Fibroblast of lung (primary cell): ENCODE measurements at regions not wholly inside any gene's neighbourhood (a gene's known extent, or its start where the extent isn't known, plus 50 kb on each side); places are given as distances from the start of the nearest gene placed in this dataset.

Experiments used
- DNase-seq, 2 donors: peaks; one replicate each; pipeline versions ENCODE4 v3.0.0 to v3.0.0-alpha.2; 2010; ENCODE audit warnings: low read depth in 2 of 2
- H2AFZ ChIP-seq: 2 replicates; pipeline ENCODE4 v1.5.1; 2012; ENCODE audit warnings: low read length, control low read depth, inconsistent platforms
- H3K27ac ChIP-seq: 2 replicates; pipeline ENCODE4 v1.5.1; 2011; ENCODE audit warnings: low read length, control low read depth; ENCODE audit not compliant: insufficient read depth
- H3K27me3 ChIP-seq: 2 replicates; pipeline ENCODE4 v1.5.1; 2011; ENCODE audit warnings: mild to moderate bottlenecking, low read length; ENCODE audit not compliant: control insufficient read depth, insufficient read depth
- H3K36me3 ChIP-seq: 2 replicates; pipeline ENCODE4 v1.5.1; 2011; ENCODE audit warnings: low read length; ENCODE audit not compliant: control insufficient read depth, insufficient read depth
- H3K4me1 ChIP-seq: 2 replicates; pipeline ENCODE4 v1.5.1; 2011; ENCODE audit warnings: low read length; ENCODE audit not compliant: control insufficient read depth, insufficient read depth; ENCODE audit errors: extremely low read depth
- H3K4me2 ChIP-seq: 2 replicates; pipeline ENCODE4 v1.5.1; 2011; ENCODE audit warnings: low read length, control low read depth; ENCODE audit not compliant: insufficient read depth; ENCODE audit errors: extremely low read depth
- H3K4me3 ChIP-seq, 4 experiments: fragments of 200-600 bp in 1 of 4; sonication (generic) in 1 of 4; replicated peaks in 1 of 4; 2 replicates each; pipeline ENCODE4 v1.5.1; 2011 to 2016; ENCODE audit warnings: low read length in 4 of 4, low read depth in 3 of 4, mild to moderate bottlenecking in 3 of 4, control low read depth in 2 of 4, inconsistent platforms in 1 of 4, mixed read lengths in 1 of 4; ENCODE audit not compliant: insufficient read depth in 1 of 4; ENCODE audit errors: control extremely low read depth in 1 of 4
- H3K79me2 ChIP-seq: 2 replicates; pipeline ENCODE4 v1.5.1; 2012; ENCODE audit warnings: mild to moderate bottlenecking, low read length, inconsistent platforms; ENCODE audit not compliant: control insufficient read depth, insufficient read depth
- H3K9ac ChIP-seq: 2 replicates; pipeline ENCODE4 v1.5.1; 2011; ENCODE audit warnings: mild to moderate bottlenecking, low read length, control low read depth; ENCODE audit not compliant: insufficient read depth
- H3K9me3 ChIP-seq: 2 replicates; pipeline ENCODE4 v1.5.1; 2012; ENCODE audit warnings: low read depth, low read length; ENCODE audit not compliant: control insufficient read depth, insufficient read depth
- H4K20me1 ChIP-seq: 2 replicates; pipeline ENCODE4 v1.5.1; 2011; ENCODE audit warnings: low read length; ENCODE audit not compliant: control insufficient read depth, insufficient read depth; ENCODE audit errors: extremely low read depth
- EZH2 ChIP-seq: IDR thresholded peaks from 2 replicates; pipeline ENCODE4 v1.5.1; 2012; ENCODE audit warnings: low read length, control low read depth, mild to moderate bottlenecking; ENCODE audit errors: missing control alignments
- TF ChIP-seq, protein P1 (sequence below), 2 donors: IDR thresholded peaks in 1 of 2; conservative IDR thresholded peaks in 1 of 2; 1 replicate in 1 of 2; 2 replicates in 1 of 2; pipeline ENCODE4 v1.5.1; 2011 to 2012; ENCODE audit warnings: low read length in 2 of 2, control low read depth in 1 of 2, inconsistent platforms in 1 of 2, low read depth in 1 of 2, mild to moderate bottlenecking in 1 of 2

- Histone ChIP-seq H3K27me3 (no peaks in the 10 kb centered on the region), H3K9me3 (no peaks in the 10 kb centered on the region), H4K20me1 (no peaks in the 10 kb centered on the region), H3K36me3 (no peaks in the 10 kb centered on the region), H3K9ac (no peak overlapping the region), H3K4me1 (no peaks in the 10 kb centered on the region), H3K4me3 (no peak overlapping the region), H3K27ac (no peak overlapping the region), H3K79me2 (no peaks in the 10 kb centered on the region), H3K4me2 (no peak overlapping the region), H2AFZ (no peak overlapping the region)
- DNase-seq, result no peak
- TF ChIP-seq EZH2, result no peak
- TF ChIP-seq, protein P1, sequence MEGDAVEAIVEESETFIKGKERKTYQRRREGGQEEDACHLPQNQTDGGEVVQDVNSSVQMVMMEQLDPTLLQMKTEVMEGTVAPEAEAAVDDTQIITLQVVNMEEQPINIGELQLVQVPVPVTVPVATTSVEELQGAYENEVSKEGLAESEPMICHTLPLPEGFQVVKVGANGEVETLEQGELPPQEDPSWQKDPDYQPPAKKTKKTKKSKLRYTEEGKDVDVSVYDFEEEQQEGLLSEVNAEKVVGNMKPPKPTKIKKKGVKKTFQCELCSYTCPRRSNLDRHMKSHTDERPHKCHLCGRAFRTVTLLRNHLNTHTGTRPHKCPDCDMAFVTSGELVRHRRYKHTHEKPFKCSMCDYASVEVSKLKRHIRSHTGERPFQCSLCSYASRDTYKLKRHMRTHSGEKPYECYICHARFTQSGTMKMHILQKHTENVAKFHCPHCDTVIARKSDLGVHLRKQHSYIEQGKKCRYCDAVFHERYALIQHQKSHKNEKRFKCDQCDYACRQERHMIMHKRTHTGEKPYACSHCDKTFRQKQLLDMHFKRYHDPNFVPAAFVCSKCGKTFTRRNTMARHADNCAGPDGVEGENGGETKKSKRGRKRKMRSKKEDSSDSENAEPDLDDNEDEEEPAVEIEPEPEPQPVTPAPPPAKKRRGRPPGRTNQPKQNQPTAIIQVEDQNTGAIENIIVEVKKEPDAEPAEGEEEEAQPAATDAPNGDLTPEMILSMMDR (conservative IDR thresholded peaks at IDR 0.05 in 1 of 2, IDR thresholded peaks at IDR 0.05 in 1 of 2; ENCODE audit: low read depth in 1 of 2, low read length in 2 of 2), result no peak
These were observed 308.3 kb upstream of the DEPDC1 start for GRCh38 chr1:68805097-68805641.

DNA sequence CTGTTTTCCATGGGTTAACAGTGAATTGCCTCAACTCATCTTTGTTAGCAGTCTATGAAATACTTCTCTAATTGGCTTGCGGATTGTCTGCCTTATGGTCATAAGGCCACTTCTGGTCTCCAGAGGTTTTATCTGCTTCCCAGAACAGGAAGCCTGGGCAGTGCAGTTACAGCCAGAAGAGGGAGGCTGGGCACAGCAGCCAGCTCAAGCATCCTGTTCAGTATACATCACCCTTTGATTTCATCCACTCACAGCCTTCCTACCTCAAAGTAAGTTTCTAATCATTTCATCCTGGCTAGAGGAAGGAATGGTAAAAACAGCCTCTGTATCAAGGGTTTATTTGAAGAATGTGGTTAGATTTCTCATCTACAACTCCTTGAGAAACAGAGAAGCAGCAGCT lies 311.5 kb upstream of the DEPDC1 start:
- no peak overlapping the region for H3K4me2 ChIP-seq
- peak in 1 of 2 donors; percentile 22 for DNase-seq
- no peak for TF ChIP-seq EZH2
- H2AFZ ChIP-seq, result no peak overlapping the region
- no peaks in the 10 kb centered on the region for H3K9me3 ChIP-seq
- no peaks in the 10 kb centered on the region for H3K79me2 ChIP-seq
- H3K27me3 ChIP-seq, result no peaks in the 10 kb centered on the region
- H3K4me1 ChIP-seq, result no peaks in the 10 kb centered on the region
- no peak overlapping the region for H3K27ac ChIP-seq
- no peaks in the 10 kb centered on the region for H3K36me3 ChIP-seq
- no peak overlapping the region for H3K4me3 ChIP-seq
- no peak overlapping the region for H3K9ac ChIP-seq
- H4K20me1 ChIP-seq, result no peaks in the 10 kb centered on the region

DNA sequence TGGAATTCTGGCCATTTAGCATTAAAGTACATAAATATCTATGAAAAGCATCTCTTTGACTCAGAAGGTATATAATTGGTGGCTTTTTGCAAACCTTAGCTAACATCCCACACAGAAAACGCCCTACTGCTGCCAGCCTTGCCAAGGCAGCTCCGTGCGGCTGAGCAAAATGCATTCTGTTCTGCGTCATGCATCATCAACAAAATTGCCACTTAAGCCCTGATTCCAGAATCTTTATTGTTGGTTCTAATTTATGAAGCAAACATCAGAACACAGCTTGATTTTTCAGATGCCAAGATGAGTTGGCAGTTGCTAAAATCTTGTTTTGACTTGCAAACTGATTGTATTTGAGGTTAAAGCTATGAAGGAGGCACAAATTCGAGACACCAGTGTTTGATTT lies 314.9 kb upstream of the DEPDC1 start:
- TF ChIP-seq, protein P1 (conservative IDR thresholded peaks at IDR 0.05 in 1 of 2, IDR thresholded peaks at IDR 0.05 in 1 of 2; ENCODE audit: low read depth in 1 of 2, low read length in 2 of 2), result no peak
- no peak for TF ChIP-seq EZH2
- no peaks in the 10 kb centered on the region for H4K20me1 ChIP-seq
- H3K9ac ChIP-seq, result no peak overlapping the region
- H3K4me3 ChIP-seq, result no peak overlapping the region
- H3K4me2 ChIP-seq, result no peak overlapping the region
- H3K4me1 ChIP-seq, result no peaks in the 10 kb centered on the region
- H3K27me3 ChIP-seq, result no peaks in the 10 kb centered on the region
- no peak overlapping the region for H2AFZ ChIP-seq
- no peaks in the 10 kb centered on the region for H3K79me2 ChIP-seq
- H3K27ac ChIP-seq, result no peak overlapping the region
- no peaks in the 10 kb centered on the region for H3K36me3 ChIP-seq
- no peaks in the 10 kb centered on the region for H3K9me3 ChIP-seq
- DNase-seq, result no peak
